Right lobe of liver (tissue), 4 donors: ENCODE measurements at regions not wholly inside any gene's neighbourhood (a gene's known extent, or its start where the extent isn't known, plus 50 kb on each side); places are given as distances from the start of the nearest gene placed in this dataset.

Experiments
- POLR2A ChIP-seq: fragments of 450-650 bp; IDR thresholded peaks from one replicate; pipeline ENCODE4 v1.6.1; 2017; ENCODE audit warnings: antibody characterized with exemption, mild to moderate bottlenecking
- TF ChIP-seq, protein P1 (sequence below), 4 donors: fragments of 200-600 bp in 3 of 4; fragments of 450-650 bp in 1 of 4; IDR thresholded peaks; one replicate each; pipeline versions ENCODE4 v1.5.1 to v1.8.0; 2016 to 2022; ENCODE audit warnings: antibody characterized with exemption in 4 of 4, mild to moderate bottlenecking in 2 of 4
- donor health status: DM: no; HTN: no; CAD: no.
- donor health status: DM: no; HTN: no; CAD: no.
- donor health status: DM: no; HTN: yes; CAD: no.

DNA sequence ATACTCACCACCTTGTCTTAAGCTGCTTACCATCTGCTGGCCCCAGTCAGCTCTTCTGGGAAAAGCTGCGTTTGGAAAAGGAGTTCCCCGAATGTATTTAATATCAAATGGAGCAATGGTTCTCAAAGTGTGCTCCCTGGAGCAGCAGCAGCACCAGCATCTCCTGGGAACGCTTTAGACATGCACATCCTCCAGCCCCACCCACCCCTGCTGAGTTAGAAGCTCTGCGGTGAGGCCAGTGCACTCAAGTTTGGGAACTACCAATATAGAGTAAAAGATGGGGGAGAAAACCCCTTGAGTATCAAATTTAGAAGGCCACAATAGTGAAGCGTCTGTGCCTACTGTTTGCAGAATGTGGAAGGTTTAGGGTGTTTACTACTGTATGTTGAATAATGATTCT lies 124.0 kb upstream of the TOPAZ1 start:
- TF ChIP-seq, protein P1, sequence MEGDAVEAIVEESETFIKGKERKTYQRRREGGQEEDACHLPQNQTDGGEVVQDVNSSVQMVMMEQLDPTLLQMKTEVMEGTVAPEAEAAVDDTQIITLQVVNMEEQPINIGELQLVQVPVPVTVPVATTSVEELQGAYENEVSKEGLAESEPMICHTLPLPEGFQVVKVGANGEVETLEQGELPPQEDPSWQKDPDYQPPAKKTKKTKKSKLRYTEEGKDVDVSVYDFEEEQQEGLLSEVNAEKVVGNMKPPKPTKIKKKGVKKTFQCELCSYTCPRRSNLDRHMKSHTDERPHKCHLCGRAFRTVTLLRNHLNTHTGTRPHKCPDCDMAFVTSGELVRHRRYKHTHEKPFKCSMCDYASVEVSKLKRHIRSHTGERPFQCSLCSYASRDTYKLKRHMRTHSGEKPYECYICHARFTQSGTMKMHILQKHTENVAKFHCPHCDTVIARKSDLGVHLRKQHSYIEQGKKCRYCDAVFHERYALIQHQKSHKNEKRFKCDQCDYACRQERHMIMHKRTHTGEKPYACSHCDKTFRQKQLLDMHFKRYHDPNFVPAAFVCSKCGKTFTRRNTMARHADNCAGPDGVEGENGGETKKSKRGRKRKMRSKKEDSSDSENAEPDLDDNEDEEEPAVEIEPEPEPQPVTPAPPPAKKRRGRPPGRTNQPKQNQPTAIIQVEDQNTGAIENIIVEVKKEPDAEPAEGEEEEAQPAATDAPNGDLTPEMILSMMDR (IDR thresholded peaks at IDR 0.05) = no peak
- TF ChIP-seq POLR2A = no peak
